ENCODE measurements at regions not wholly inside any gene's neighbourhood (a gene's known extent, or its start where the extent isn't known, plus 50 kb on each side); places are given as distances from the start of the nearest gene placed in this dataset.

- no peak for DNase-seq (ENCODE audit: low spot score)
Measured at GRCh38 chr9:99699396-99699795, 122.3 kb upstream of the NR4A3 start.

DNA sequence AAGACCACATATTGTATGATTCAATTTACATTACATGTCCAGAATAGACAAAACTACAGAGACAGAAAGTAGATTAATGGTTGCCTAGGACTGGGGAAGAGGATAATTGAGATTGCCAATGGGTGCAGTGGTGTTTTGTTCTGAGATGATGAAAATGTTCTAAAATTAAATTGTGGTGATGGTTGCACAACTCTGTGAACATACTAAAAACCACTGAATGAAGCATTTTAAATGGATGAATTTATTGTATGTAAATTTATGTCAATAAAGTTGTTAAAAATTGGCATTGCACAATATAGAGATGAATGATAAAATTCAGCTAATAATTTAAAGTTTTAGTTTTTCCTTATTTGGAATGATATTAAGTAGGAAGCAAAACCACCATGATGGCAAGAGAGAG is 109.5 kb upstream of the NR4A3 start:
- no peak for DNase-seq (ENCODE audit: low spot score)

DNA sequence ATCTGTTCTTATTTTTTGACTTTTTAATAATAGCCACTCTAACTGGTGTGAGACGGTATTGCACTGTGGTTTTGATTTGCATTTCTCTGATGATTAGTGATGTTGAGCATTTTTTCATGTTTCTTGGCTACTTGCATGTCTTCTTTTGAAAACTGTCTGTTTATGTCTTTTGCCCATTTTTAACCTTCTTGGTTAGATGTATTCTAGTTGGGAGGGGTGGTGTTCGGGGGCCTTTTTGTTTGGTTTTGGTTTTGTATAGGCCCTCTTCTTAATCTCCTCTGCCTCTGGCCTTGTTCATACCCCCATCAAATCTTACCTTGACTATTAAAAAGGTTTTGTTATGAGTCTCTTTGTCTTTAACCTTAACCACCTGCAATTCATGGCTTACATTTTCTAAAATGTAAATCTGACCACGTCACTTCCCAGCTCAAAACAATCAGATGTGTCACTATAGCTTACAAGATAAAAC is 107.8 kb upstream of the NR4A3 start:
- DNase-seq (ENCODE audit: low spot score), result no peak

DNA sequence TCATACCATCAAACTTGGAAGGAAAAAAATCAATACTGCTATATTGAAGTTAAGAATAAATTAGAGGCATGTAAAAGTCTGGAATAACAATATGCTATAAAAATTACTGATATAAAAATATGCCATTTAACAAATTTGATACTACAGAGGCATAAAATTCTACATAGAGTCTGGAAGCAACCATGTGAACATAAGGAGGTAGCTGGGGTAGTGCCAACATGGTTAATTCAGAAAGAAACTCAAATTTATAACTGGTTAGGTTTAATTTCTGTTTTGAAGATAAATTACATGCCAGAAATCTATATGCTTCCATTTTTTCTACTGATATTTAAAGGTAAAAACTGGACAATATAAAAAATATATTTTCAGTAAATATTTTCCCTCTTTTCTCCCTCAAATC is 103.1 kb upstream of the NR4A3 start:
- DNase-seq (ENCODE audit: low spot score), result no peak

- DNase-seq (ENCODE audit: low spot score), result peak; percentile 34
Measured at GRCh38 chr9:99720455-99721050, 101.1 kb upstream of the NR4A3 start.

DNA sequence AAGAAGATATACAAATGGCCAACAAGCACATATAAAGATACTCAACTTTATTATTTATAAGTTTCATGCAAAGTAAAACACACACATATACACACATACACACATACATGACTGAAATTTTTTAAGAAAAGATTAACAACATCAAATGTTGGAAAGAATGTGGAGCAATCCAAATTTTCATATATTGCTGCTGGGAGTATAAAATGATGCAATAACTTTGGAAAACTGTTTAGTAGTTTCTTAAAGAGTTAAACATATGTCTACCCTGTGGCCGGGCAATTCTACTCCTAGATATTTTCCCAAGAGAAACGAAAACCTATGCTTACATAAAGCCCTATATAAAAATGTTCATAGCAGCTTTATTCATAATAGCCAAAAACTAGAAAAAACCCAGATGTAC is 99.8 kb upstream of the NR4A3 start:
- no peak for DNase-seq (ENCODE audit: low spot score)

GRCh38 chr9:99722877-99723276 is 98.8 kb upstream of the NR4A3 start:
- DNase-seq (ENCODE audit: low spot score), result no peak

DNA sequence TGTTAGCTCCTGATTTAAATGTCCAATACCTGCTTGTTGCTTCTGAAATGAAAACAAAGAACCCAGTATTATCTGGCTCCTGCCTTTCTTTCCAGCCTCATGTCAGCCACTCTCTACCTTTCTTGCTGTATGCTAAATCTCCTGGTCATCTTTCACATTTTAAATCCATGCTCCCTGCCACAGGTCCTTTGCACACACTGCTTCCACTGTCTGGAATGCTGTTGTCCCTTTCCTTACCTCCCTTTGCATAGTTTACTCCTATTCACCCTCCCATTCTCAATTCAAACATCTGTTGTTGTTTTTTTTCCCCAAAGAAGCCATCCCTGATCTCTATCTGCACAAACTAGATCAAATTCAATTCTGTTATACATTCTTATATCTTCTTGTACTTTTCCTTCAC is 97.0 kb upstream of the NR4A3 start:
- DNase-seq (ENCODE audit: low spot score), result no peak

GRCh38 chr9:99725852-99726251 is 95.8 kb upstream of the NR4A3 start:
- DNase-seq (ENCODE audit: low spot score), result no peak

DNA sequence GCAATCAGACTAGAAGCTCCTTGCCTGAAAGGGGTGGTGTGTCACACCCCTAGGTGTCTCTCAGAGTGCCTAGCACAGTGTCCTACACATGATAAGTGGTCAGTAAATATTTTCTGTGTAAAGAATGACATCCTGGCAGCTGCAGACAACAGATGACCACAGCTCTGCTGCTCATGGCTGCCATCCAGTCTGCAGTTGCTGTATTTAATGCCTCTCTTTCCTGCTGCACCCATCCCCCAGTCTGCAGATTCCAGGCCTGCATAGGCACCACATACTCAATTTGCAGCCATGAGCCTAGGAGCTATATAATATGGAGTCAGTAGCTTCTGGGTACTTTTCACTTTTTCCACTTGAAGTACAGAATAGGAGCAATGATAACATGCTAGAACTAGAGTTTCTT is 94.9 kb upstream of the NR4A3 start:
- no peak for DNase-seq (ENCODE audit: low spot score)

DNA sequence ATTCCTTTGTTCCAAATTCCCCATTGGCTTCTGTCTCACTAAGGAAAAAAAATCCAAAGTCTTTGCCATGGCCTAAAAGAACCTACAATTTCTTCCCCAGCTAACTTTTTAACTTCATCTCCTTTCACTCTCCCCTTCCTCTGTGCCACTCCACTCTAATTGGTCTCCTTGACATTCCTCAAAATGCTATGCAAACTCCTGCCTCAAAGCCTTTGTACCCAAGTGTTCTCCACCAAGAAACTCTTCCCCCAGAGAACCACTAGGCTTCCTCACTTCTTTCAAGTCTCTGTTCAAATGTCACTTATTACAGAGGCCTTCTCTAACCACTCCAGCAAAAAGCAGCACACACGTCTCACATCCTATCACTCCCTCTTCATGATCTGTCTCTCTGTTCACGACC is 91.6 kb upstream of the NR4A3 start:
- DNase-seq (ENCODE audit: low spot score), result no peak

DNA sequence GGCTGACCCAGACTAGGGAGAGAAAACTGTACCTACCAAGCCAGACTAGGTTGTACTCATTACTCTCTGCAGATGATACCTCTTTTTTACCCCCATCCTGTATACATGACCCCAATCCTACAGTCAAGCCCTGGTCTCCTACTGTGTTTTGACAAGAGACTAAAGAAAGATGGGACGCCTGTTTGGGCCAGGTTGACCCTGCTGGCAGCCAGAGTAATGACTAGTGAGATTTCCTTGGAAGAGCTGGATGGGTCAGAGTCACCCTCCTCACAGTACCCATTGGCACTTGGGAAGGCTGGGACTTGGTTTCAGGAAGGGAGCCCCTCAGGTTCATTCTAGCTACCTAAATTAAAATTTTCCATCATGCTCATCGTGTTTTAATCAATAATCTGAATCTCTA is 89.7 kb upstream of the NR4A3 start:
- DNase-seq (ENCODE audit: low spot score), result no peak

GRCh38 chr9:99732715-99733114 is 89.0 kb upstream of the NR4A3 start:
- DNase-seq (ENCODE audit: low spot score), result peak; percentile 22

DNA sequence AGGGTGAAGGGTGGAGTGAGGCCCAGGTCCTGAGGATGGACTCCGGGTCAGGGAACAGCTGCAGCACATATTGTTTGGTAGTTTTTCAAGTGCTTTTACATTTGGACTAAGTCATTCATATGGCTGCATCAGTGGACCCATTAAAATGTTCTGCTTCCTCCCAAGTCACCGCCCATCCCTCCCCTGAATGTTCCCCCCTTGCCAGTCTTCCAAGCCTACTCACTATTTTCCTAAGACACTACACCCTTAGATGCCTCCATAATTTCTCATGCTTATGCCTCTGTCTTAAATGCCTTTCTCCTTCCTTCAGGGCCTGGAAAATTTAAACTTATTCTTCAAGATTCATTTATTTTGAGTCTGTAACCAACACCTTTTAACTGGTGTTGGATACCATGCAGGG is 86.6 kb upstream of the NR4A3 start:
- no peak for DNase-seq (ENCODE audit: low spot score)

DNA sequence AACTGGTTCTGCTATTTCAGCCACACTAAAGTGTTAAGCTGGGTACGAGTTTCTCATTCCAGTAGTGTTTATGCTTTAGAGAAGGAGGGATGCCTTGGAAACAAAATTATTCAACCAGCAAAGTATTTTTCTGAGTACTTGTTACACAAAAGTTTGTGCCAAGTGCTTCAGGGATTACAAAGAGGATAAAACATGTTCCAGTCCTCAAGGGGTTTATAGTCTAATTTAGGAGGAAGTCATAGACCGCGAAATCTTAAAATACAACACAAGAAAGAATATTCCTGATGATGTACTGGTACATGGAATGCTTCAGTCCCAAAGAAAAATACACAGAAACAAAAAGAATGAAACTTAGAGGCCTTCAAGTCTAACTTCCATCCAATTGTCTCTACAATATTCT is 85.4 kb upstream of the NR4A3 start:
- DNase-seq (ENCODE audit: low spot score), result peak; percentile 14

DNA sequence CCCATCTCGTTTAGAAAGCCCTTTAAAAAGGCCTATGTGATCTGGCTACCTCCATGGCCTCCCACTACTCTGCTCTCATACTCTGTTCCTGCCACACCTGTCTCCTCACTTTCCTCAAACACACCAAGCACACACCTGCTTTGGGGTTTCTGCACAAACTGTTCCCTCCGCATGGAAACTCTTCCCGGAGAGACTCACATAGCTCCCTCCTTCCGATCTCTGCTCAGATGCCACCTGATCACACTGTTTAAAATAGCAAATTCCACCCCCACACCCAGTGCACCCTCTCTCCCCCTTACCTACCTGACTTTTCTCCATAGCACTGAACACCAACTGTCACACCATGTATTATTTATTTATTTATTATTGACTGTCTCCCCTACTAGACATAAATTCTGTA is 84.0 kb upstream of the NR4A3 start:
- no peak for DNase-seq (ENCODE audit: low spot score)

DNA sequence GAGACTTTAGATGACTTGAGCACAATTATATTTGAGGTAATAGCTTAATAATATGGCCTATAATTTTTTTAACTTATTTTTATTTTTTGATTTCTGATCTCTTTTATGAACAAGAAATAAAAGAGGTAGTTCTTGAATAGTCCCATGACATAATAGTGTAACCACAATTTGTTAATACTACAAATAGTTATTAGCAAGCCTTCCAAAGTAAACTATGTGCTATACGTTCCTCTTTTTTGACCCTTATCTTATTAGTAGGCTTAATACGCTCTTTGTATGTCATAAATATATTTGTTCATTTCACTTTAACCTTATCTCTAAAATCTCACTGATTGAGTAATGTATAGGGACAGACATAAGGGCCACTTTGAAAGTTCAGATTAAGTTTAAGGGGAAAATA is 78.7 kb upstream of the NR4A3 start:
- DNase-seq (ENCODE audit: low spot score), result no peak

- DNase-seq (ENCODE audit: low spot score), result no peak
Measured at GRCh38 chr9:99743455-99743854, 78.2 kb upstream of the NR4A3 start.

GRCh38 chr9:99744132-99744531 is 77.6 kb upstream of the NR4A3 start:
- DNase-seq (ENCODE audit: low spot score), result no peak

DNA sequence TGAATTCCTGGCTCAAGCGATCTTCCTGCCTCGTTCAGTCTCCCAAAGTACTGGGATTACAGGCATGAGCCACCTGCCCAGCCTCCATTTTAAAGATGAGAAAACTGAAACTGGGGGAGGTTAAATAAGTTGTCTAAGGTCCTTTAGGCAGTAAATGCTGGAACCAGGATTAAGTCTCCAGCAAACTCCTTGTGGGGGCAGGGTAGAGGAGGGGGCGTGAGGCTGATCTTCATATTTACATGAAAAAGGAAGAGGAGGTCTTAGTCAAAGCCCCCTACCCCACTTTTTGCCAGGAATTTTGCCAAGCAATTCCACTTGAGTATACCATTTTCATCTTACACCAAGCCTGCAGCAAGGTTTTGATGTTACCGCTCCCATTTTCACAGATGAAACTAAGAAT is 76.6 kb upstream of the NR4A3 start:
- no peak for DNase-seq (ENCODE audit: low spot score)

- no peak for DNase-seq (ENCODE audit: low spot score)
Measured at GRCh38 chr9:99746406-99746805, 75.3 kb upstream of the NR4A3 start.

GRCh38 chr9:99748266-99748665 is 73.4 kb upstream of the NR4A3 start:
- no peak for DNase-seq (ENCODE audit: low spot score)

DNA sequence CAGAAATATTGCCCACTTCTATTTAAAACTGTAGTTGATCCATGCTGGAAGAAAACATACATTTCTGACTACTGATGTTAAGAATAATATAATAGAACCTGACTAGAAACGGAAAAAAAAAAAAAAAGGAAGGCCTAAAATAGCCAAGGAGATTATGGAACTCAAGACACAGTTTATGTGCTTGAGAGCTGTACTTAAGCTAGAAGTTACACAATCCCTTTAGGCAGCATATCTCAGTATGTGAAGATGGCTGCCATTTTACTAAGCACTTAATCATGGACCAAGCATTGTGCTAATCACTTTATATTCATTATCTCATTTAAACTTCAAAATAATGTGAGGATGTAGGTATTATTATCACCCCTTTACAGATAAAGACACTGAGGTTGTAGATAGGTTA is 73.0 kb upstream of the NR4A3 start:
- no peak for DNase-seq (ENCODE audit: low spot score)

DNA sequence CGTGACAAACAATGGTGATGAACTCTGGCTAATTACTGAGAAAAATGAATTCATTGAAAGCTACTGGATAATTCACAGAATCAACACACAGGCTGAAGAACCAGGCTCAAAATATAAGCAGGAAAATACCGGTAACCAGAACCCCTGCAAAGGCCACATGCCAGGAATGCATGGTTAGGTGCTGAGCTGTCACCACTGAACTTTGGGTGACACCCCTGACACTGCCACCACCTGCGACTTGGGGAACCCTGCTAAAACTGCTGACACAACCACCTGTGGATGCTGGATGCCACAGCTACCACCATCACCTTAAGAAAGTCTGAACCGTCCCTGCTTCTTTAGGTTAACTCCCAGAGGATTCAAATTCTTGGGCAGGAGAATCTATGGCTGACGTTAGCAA is 72.0 kb upstream of the NR4A3 start:
- no peak for DNase-seq (ENCODE audit: low spot score)

GRCh38 chr9:99750526-99750925 is 71.2 kb upstream of the NR4A3 start:
- no peak for DNase-seq (ENCODE audit: low spot score)
